ENCODE measurements at regions not wholly inside any gene's neighbourhood (a gene's known extent, or its start where the extent isn't known, plus 50 kb on each side); places are given as distances from the start of the nearest gene placed in this dataset.
A peak's percentile ranks its signal among the peaks of the same experiment; 100 is the strongest.

DNA sequence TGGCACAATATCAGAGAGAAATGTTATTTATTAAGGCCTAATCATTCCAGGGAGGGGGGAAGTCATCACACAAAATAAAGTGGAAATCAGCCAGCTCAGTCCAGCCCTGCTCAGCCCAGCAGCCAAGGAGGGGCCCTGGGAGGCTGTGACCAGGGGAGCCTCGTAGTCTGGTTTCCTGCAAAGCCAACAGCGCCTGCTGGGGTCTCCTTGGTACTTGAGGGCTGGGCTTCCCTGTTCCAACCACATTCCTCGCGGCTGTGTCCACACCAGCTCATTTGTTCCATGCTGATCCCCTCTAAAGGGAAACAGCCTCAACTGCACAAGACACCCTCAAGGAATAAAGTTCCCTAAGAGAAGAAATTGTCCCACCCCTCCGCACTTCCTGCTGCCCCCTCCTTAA is 154.0 kb downstream of the TMEM132E start:
- DNase-seq, result no peak

DNA sequence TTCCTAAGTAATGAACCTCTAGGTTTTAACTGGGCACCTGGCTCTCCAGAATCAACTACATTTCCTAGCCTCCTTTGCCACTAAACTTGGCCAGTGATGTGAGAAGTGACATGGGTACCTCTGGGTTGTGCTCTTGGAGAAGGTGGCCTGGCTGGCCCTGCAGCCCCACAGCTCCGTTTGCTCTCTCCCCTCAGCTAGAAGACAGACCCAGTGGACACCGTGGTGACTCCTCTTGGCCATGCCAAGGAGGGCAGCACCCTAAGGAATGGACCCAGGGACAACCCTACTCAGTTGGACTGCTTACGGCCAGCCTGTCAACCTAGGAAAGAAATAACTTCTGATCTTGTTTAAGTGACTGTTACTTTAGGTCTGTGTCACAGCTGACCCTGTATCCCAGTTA is 151.4 kb downstream of the TMEM132E start:
- DNase-seq, result no peak

DNA sequence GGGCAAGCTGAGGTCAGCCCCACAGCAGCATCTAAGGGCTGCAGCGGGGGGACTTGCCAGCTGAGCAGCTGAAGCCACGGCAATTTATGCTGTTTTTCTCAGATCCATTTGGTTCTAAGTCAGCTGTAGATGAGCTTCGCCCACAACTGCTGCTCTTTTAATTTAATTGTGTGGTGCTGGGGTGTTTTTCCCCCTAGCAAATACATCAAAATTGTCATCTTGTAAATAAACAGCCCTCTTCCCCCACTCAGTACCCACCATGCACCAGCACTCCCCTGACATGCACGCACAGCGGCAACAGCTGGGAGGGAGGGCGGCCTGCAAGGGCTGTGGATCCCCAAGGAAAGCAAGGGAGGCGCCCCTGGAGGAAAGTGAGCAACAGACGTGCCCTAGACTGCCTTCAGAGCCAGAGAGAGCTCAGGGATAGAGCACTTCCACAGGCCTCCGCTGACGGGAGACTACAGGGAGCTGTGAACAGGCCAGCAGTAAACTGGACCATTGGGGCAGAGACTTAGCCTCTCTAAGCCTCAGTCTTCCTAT is 149.5 kb downstream of the TMEM132E start:
- DNase-seq, result no peak

DNA sequence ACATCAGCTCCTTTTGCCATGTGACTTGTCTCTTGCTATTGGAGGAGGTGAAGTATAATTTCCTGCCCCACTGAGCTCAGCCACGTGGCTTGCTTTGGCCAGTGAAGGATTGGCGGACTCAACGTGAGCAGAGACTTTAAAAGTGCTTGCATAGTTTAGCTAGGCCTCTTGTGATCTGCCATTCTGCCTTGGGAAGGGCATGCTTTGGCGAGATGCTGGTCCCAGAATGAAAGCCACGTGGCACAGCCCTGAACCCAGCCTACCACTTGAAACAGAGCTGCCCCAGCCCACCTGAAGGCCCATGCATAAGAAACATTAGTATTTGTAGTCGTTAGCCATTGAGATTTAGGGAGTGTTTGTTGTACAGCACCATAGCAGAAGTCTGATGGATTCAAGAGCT is 148.2 kb downstream of the TMEM132E start:
- DNase-seq, result no peak

DNA sequence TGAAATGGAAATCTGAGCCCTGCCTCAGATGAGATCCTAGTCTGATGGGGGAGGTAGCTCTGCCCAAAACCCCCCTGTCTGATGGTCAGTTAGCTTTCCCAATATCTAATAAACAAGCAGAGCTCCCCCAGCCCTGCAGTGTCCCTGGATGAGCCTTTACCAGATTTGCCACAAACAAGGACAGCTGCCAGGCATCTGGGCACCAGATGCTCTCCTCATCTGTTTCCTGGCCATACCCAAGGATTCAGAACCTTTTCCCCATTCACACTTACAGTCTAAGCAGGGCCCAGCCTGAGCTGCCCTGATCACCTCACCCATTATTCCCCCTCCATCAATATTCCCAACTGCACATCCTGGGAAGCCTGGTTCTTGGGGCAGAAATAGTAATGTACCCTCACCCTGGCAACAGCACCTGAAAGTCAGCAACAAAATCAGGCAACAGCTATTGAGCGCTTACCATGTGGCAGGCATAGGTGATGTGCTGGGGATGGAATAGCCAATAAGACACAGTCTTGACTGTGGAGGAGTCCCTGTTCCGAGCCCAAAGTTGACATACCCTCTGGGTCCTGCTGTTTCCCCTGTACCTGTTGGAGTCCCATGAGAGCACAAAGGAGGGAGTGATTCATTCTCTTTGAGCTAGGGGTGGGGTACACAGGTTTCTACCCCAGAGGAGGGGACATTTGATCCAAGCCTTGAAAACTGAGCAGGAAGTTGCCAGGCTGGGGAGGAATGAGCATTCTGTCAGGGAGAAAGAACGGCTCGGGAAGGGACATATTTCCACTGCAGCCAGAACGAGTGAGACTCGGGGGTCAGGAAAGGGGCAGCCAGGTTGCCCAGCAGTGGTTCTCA is 147.4 kb downstream of the TMEM132E start:
- no peak for DNase-seq

DNA sequence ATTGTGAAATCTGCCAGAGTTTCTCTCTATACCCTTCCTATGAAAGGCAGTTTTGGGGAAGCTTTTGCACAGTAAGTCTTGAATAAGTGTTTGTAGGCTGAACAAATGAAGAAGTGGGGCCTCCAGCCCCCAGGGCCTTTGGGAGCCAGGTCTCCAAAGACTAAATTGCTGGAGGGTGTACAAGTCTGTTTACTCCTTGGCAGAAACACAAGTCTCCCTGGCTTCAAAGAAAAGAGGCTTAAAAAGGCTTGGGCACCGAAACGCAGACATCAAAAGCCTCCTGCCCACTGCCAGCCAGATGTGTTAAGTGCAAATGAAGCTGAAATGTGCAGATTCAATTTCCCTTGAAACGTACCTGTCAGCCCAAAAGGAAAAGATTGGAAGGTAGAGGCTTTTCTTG is 146.3 kb downstream of the TMEM132E start:
- no peak for DNase-seq

DNA sequence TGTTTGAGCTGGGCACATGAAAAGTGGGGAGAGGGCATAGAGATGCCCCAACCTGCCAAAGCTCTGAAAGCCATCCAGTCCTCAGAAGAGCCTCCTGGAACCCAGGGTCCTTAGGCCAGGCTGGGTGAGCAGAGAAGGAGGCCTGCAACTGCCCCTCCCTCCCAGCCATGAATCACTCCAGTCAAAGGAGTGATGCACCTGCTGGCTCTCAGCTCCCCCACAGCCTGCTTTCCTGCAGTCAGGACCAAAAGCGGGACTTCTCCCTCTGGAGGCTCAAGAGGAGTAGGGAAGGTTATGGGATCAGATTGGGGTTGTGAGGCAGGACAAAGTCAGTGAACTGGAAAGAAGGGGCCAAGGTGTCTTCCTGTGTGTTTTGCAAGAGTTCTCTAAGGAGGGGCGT is 145.6 kb downstream of the TMEM132E start:
- DNase-seq, result no peak

DNA sequence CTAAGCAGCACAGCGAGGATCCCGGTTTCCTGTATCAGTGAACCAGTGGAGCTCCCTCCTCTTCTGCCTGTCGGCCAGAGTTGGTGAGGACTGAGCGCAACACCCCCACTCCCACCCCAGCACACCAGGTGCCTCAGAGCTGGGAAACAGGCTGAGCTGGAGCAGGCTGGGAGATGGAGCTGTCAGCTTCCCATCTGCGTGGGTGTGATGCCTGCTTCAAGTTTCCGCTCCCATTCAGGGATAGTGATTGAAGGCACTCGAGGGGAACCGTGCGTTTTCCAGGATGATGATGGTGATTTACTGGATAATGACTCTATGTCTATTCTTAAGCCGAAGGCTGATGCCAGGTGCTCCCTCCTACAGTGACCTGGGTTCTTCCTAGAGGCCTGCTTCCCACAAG is 144.5 kb downstream of the TMEM132E start:
- no peak for DNase-seq

DNA sequence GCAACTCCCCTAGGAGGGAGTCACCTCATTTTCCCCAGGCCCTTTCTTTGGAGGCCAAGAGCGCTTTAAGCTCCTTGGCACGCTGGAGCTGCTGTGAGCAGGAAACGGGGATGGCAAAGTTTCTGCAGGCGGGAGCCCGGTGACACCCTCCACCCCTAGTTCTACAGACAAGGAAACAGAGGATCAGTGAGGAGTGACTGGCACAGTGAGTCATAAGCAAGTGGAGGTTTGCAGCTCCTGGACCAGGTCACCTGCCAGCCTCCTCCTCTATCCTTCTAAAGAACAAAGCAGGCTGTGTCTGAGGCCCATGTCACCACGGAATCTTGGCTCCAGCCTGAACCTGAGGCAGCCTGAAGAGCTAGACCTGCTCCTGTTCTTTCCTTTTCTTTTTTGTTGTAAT is 141.9 kb downstream of the TMEM132E start:
- no peak for DNase-seq

DNA sequence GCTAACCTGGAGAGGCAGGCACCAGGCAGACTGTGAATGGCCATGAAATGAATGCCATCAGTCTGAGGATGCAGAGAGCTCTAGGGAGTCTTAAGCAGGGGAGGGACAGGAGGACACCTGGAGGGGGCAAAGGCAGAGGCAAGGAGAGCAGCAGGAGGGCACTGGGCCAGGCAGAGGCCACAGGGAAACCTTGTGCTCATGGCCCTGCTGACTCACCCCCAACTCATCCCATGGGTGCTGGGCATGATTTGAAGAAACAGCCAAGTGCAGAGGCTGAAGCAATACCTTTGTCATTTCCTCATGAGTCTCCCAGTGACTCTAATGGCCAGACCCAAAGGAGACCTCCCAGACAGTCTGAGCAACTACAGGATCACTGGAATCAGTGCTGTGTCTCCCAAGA is 141.4 kb downstream of the TMEM132E start:
- DNase-seq, result no peak

DNA sequence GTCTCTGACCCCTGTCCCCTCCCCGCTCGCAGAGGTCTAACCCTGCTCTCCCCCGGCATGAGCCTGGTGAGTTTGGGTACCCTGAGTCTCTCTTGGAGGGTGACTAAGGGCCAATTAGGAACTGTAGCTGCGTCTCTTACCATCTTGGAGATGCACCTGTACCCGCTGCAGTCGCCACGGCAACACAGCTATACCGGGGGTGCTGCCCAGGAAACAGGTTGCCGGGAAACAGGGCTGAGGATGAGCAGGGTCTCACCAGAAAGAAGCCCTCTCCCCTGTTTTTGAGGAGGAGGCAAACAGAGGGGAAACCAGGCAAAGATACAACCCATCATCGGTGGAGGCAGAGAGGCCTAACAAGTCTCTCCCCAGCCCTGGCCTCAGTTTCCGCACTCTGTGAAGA is 140.2 kb downstream of the TMEM132E start:
- DNase-seq, result no peak

DNA sequence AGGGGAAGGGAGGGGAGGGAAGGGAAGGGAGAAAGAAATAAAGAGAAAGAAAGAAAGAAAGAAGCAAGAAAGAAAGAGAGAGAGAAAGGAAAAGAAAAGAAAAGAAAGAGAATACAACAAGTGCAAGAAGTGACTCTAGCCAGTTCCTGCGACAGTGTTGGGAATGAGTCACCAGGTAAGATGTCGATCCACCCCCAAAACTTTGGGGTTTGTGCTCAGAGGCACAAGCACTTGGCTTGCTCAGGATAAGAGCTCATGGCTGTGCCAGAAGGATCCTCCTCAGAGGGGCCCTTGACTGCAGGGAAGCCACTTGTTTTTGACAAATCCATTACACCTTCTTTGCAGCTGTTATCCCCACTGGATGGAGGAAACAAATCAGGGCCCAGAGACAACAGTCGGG is 137.7 kb downstream of the TMEM132E start:
- no peak for DNase-seq

DNA sequence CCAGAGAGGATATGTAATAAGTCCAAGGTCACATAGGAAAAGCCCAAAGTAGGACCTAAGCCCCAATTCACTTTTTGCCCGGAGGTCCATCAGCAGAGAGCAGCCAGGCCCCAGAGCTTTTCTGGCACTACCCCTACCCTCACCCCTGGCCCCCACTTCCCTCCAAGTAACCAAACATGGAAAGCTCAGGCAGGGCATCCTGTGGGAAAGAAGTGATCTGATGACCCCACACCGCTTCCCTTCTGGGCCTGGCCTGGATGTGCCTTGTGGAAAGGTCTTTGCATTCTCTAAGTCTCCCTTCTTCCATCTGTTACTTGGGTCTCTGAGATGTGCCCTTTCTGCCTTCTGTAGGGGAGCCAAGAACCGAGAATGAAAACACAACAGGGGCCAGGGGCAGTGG is 136.9 kb downstream of the TMEM132E start:
- DNase-seq, result no peak

DNA sequence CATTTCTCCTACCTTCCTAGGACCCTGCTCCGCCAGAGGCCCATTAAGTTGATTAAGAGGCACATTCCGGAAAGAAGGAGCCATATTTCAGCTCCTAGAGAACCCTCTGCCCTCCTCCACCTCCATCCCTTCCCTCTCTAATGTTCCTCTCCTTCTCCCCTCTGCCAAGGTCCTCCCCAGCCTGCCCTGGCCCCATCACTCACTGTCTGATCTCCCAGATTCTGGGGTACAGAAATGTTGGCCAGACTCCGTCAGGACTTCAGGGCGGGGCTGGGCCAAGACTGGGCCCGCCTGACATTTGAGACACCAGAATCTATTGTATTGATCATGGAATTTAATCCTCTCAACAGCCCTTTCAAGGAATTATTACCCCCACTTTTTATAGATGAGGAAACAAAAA is 136.1 kb downstream of the TMEM132E start:
- no peak for DNase-seq

DNA sequence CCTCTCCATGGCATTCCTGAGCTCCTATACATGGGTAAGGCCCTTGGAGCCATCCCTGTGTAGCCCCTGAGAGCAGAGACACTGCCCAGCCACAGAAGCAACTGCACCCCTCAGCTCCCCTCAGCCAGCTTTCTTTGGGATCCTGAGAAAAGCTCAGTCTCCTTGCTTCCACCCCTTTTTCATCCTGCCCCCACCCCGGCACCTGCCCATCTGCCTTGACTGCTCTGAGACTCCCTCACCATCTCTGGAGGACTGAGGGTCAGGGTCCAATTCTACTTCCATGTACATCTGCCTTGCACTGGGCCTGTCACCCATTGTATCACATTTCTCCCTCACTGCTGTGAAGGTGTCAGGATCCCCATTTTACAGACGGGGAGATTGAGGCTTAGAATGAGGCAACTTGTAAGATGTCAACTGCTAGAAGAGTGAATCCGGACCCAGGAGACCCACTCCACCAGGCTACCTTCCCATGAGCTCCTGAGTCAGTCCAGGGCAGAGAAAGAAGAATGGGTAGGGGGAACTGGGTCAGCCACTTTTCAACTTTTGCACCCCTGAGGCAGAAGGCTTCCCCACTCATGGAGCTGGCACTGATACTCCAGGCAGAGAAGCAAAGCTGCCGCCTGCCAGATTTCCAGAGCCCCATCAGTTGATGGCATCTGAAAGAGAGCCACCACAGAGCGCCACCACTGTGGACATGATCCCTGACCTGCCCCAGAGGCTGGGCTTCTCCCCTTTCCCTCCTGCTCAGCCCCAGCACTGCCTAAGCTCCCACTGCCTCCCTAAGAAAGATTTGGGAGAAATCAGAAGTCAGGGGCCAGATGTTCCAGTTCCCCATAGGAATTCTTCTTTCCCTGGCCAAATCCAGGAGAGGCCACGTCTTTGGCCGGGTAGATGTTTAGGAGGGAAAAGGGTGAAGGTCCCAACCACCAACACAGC is 135.4 kb downstream of the TMEM132E start:
- DNase-seq, result no peak

DNA sequence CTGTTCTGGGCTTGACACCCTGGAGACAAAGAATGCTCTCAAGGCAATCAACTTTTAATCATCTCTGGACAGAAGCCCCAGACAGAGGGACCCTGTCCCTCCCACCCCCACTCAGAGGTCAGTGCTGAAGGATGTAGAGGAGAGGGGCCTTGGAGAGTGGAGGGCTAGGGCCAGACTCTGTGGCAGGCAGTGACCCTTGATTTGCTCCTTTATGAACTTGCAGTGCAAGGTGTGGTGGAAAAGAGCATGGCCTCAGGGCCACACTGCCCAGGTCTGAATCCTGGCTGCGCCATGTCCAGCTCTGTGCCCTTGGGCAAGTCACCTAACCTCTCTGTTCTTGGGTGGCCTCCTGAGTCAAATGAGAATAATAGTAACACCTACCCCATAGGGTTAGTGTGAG is 134.3 kb downstream of the TMEM132E start:
- DNase-seq, result no peak

DNA sequence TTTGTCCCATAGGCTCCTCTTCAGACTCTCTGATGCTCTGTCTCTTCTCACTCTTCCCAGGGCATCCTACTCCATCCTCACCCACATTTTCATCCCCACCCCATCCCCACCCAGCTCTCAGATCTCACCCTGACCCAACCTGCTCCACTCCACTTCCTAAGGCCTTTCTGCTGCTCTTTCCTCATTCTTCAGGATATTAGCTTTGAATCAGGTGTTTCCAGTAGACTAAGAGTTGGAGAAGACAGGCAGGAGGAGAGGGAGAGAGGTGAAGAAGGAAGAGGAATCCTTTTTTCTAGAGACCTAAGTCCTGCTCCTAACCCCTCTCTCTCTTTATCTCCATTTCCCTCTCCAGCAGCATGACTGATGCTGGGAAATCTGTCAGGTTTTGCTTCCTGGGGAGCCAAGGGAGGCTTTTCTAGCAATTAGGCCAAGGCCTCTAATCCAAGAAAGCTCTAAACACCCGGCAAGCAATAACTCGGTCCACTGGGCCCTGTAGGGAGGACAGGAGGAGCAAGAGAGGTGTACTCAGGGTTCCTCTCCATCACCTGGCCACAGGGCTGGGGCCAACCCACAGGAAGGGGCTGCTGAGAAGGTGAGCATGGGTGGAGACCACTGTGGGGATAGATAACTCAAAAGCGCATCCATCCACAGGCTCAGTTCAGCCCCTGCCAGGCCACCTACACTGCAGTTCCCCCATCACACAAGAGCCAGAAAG is 133.3 kb downstream of the TMEM132E start:
- DNase-seq, result no peak

DNA sequence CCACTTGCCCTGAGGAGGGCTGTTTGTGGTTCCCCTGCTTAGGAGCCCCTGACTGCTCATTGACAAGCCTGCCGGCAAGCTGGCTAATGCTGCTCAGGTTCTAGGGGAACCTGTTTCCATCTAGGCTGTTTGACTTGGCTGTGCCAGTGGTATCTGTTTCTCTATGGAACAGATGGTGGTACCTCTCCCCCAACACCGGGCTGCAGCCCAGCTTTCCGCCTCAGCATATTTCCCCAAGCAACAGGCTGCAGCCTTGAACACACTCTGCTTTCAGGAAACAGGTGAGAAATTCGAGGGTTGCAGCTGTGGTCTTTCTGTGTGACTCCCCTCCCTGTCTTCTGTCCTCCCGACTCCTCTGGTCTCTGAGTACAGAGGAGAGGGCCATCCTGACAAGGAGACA is 132.3 kb downstream of the TMEM132E start:
- no peak for DNase-seq

DNA sequence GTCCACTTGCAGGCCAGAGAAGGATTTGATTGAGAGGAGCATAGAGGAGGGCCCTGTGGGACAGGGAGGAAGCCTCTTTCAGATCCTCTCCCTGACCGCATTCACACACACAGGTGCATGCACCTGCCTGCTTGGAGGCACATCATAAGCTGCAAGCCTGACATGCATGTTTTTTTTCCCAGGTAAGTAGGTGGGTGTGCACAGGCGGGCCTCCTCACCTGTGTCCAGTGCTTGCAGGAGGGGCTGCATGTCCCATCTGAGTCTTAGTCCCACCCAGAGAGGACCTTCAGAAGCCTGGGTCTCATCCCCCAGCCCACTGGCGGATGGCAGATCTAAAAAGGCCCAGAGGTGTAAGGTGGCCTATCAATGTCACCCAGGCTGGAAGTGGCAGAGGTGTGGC is 130.8 kb downstream of the TMEM132E start:
- DNase-seq, result no peak

DNA sequence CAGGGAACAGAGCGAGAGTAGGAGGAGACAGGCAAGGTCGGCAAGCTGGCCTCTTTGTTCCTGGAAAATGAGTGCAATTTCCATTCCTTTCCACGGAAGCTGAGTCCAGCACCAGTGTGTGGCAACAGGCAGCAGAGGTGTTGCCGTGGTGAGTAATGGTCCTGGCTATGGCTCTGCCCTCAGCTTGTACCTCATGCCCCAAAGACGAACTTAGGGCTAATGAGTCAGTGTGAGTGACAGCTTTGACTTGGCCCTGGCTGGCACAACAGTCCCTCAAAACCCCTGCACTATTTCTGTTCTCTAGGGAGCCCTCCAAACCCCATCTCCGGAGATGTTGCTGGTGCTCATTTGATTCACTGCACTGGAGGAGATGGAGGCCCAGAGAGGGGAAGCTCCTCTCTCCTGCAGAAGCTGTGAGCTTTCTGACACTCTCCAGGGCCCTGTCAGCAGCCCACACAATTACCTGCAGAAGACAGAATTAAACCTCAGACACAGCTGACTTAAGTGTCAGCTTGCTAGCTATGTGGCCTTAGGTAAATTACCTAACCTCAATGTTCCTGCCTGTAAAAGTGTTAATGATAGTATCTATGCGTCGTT is 129.9 kb downstream of the TMEM132E start:
- no peak for DNase-seq

DNA sequence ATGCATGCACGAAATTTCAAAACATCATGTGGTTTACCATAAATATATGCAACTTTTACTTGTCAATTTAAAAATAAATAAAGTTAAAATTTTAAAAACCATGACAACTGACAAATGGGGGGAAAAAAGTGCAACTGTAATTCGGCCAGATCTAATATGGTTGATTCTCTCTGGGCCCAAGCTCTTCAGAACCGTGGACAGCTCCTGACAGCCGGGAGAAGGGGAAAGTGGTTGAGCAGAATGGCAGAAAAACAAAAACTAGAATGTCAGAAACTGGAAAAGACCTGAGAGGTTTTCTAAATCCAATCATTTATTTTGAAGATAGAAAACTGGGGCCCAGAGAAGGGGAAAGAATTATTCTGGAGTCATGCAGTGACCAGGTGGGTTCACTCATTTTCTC is 126.6 kb downstream of the TMEM132E start:
- peak; percentile 16 for DNase-seq

DNA sequence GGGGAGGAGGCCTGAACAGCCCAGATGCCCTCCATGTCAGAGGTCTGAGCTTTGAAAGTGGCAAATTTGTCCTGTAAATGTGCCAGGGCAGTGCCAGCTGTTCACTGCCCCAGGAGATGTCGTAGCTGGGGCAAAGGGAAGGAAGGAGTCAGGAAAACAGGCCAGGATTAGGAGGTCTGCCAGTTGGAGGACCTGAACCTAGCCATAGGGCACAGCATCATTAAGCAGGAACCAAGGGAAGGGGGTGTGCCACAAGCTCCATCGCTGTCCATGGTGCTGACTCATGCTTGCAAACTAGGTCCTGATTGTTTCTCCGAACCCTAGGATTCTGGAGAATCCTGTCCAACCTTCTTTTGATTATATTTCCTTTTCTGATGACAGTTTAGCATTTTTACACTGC is 124.2 kb downstream of the TMEM132E start:
- DNase-seq, result peak; percentile 29

DNA sequence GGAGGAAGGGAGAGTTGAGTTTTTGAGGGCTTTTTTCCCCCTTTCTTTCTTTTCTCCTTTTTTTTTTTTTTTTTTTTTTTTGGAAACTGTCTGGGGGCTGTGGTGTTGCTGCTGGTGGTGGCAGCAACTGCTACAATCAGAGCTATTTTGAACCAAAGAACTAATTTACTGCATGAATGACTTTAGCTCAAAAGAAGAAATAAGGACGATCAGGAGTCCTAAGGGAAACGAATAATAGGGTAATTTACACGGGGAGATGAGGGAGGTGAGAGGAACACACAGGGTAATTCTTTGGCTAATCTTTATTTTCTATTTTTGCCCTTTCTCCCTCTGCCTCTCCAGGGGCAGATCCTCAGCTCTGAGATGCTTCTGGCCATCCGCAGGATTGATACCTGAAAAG is 119.8 kb downstream of the TMEM132E start:
- DNase-seq, result no peak

All from fibroblast of skin of right biceps (primary cell).